Inflammatory macrophage treated with lipopolysaccharide for 1 hour (primary cell): ENCODE measurements at regions not wholly inside any gene's neighbourhood (a gene's known extent, or its start where the extent isn't known, plus 50 kb on each side); places are given as distances from the start of the nearest gene placed in this dataset.
"Not testable (repeated sequence)": the region's sequence is repeated elsewhere in the genome, so short reads cannot be mapped to it uniquely, and the experiment has no call there.

ENCODE experiments used
- DNase-seq, 2 donors: peaks; one replicate each; pipeline ENCODE4 v3.0.0-alpha.2; 2020 to 2022

GRCh38 chr3:4030624-4031023 lies 231.4 kb downstream of the LRRN1 start:
- DNase-seq, result no peak

- no peak for DNase-seq
Observed at GRCh38 chr3:4033296-4033695, 234.1 kb downstream of the LRRN1 start.

- no peak for DNase-seq
Observed at GRCh38 chr3:4036046-4036445, 236.8 kb downstream of the LRRN1 start.

GRCh38 chr3:4038351-4038750 lies 239.1 kb downstream of the LRRN1 start:
- DNase-seq, result no peak

GRCh38 chr3:4042070-4042469 lies 242.8 kb downstream of the LRRN1 start:
- no peak for DNase-seq

GRCh38 chr3:4042869-4043268 lies 243.6 kb downstream of the LRRN1 start:
- no peak for DNase-seq

- no peak for DNase-seq
Observed at GRCh38 chr3:4043867-4044575, 244.8 kb downstream of the LRRN1 start.

- DNase-seq, result no peak
Observed at GRCh38 chr3:4044619-4045018, 245.4 kb downstream of the LRRN1 start.

- DNase-seq, result no peak
Observed at GRCh38 chr3:4045756-4046155, 246.5 kb downstream of the LRRN1 start.

- no peak for DNase-seq
Observed at GRCh38 chr3:4047366-4047765, 248.1 kb downstream of the LRRN1 start.

GRCh38 chr3:4052706-4053105 lies 250.5 kb upstream of the SETMAR start:
- no peak for DNase-seq

GRCh38 chr3:4053975-4054374 lies 249.2 kb upstream of the SETMAR start:
- no peak for DNase-seq

- no peak for DNase-seq
Observed at GRCh38 chr3:4060064-4060463, 243.1 kb upstream of the SETMAR start.

GRCh38 chr3:4060603-4061002 lies 242.6 kb upstream of the SETMAR start:
- no peak for DNase-seq

GRCh38 chr3:4061195-4061594 lies 242.0 kb upstream of the SETMAR start:
- DNase-seq, result peak in 1 of 2 donors; percentile 20

- no peak for DNase-seq
Observed at GRCh38 chr3:4061783-4062360, 241.3 kb upstream of the SETMAR start.

GRCh38 chr3:4062621-4063020 lies 240.5 kb upstream of the SETMAR start:
- no peak for DNase-seq

GRCh38 chr3:4063916-4064574 lies 239.1 kb upstream of the SETMAR start:
- no peak for DNase-seq

GRCh38 chr3:4065085-4065484 lies 238.1 kb upstream of the SETMAR start:
- no peak for DNase-seq

- DNase-seq, result no peak
Observed at GRCh38 chr3:4065554-4065953, 237.6 kb upstream of the SETMAR start.

- no peak for DNase-seq
Observed at GRCh38 chr3:4067893-4068292, 235.3 kb upstream of the SETMAR start.

- DNase-seq, result no peak
Observed at GRCh38 chr3:4069796-4070195, 233.4 kb upstream of the SETMAR start.

- DNase-seq, result no peak
Observed at GRCh38 chr3:4071481-4072184, 231.5 kb upstream of the SETMAR start.

- DNase-seq, result not testable (repeated sequence)
Observed at GRCh38 chr3:4077278-4077677, 225.9 kb upstream of the SETMAR start.
